Esophagus squamous epithelium (tissue), 5 donors: ENCODE measurements at regions not wholly inside any gene's neighbourhood (a gene's known extent, or its start where the extent isn't known, plus 50 kb on each side); places are given as distances from the start of the nearest gene placed in this dataset.

Experiments
- DNase-seq: peaks from one replicate; lab custom pipeline; 2025; lab: John Stamatoyannopoulos, UW
- H3K27ac ChIP-seq, 4 donors: fragments of 200-600 bp; sonication (generic); one replicate each; pipeline ENCODE4 v1.5.1; 2016 to 2019; ENCODE audit warnings: mild to moderate bottlenecking in 1 of 4
- H3K27me3 ChIP-seq, 4 donors: fragments of 200-600 bp; sonication (generic); 1 replicate in 3 of 4; 2 replicates in 1 of 4; pipeline versions ENCODE4 v1.5.1 to v1.6.0; 2017 to 2021; ENCODE audit warnings: antibody characterized with exemption in 1 of 4
- H3K36me3 ChIP-seq, 3 donors: fragments of 200-600 bp; sonication (generic); one replicate each; pipeline ENCODE4 v1.5.1; 2016 to 2019
- H3K4me1 ChIP-seq, 3 donors: fragments of 200-600 bp; sonication (generic); one replicate each; pipeline ENCODE4 v1.5.1; 2017 to 2019
- H3K4me3 ChIP-seq, 4 donors: fragments of 200-600 bp; sonication (generic); 1 replicate in 3 of 4; 2 replicates in 1 of 4; pipeline ENCODE4 v1.5.1; 2016 to 2019; ENCODE audit warnings: mild to moderate bottlenecking in 2 of 4, moderate library complexity in 1 of 4
- H3K9me3 ChIP-seq, 3 donors: fragments of 200-600 bp; sonication (generic); one replicate each; pipeline ENCODE4 v1.5.1; 2016 to 2019
- POLR2A ChIP-seq, 4 donors: fragments of 450-650 bp; IDR thresholded peaks; one replicate each; pipeline ENCODE4 v1.6.1; 2017; ENCODE audit warnings: antibody characterized with exemption in 4 of 4, mild to moderate bottlenecking in 4 of 4, moderate library complexity in 3 of 4
- WGBS, 2 donors: methylation state at CpG; one replicate each; pipeline ENCODE4 v1.1.5; 2018; 5-methylcytosine and 5-hydroxymethylcytosine counted together
- intact Hi-C: fragments of 100-400 bp; cut with DNase I; formaldehyde crosslinking; loops from one replicate; pipeline ENCODE4 v1.15.0; 2022
- TF ChIP-seq, protein P1 (sequence below), 6 experiments: fragments of 450-650 bp in 4 of 6; fragments of 200-600 bp in 2 of 6; sonication (generic) in 2 of 6; IDR thresholded peaks; one replicate each; pipeline ENCODE4 v1.5.1; 2016 to 2019; ENCODE audit warnings: antibody characterized with exemption in 6 of 6, mild to moderate bottlenecking in 4 of 6, moderate library complexity in 4 of 6
- donor health status: DM: yes; HTN: yes; CAD: no.

DNA sequence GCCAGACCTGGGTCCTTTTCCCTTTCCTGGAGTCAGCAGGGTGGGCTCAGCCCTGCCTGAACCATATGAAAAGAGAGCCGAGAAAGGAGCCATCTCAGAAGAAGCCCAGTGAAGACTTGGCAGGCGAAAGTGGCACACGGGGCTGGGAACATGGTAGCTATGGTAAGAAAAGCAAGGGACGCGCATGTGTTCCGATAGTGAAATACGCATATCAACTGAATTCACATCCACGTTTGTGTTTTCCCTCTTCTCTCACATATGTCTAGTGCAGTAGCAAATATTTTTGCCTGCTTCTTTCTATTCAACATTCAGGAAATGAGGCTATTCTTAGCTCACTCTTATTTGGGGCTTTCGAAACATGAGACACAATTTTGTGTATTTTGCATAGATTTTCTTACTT is 54.1 kb upstream of the PEG3 start:
- Histone ChIP-seq H3K4me1 (no peaks in the 10 kb centered on the region), H3K9me3 (peaks cover 0 to 51% (median 10%) of the 10 kb centered on the region in 3 donors), H3K27me3 (no peaks in the 10 kb centered on the region), H3K36me3 (no peaks in the 10 kb centered on the region), H3K27ac (no peak overlapping the region), H3K4me3 (no peak overlapping the region)
- 78 to 85% methylated on average over 9 of the region's 9 CpGs for WGBS, 2 donors
- DNase-seq, result no peak
- TF ChIP-seq, protein P1, sequence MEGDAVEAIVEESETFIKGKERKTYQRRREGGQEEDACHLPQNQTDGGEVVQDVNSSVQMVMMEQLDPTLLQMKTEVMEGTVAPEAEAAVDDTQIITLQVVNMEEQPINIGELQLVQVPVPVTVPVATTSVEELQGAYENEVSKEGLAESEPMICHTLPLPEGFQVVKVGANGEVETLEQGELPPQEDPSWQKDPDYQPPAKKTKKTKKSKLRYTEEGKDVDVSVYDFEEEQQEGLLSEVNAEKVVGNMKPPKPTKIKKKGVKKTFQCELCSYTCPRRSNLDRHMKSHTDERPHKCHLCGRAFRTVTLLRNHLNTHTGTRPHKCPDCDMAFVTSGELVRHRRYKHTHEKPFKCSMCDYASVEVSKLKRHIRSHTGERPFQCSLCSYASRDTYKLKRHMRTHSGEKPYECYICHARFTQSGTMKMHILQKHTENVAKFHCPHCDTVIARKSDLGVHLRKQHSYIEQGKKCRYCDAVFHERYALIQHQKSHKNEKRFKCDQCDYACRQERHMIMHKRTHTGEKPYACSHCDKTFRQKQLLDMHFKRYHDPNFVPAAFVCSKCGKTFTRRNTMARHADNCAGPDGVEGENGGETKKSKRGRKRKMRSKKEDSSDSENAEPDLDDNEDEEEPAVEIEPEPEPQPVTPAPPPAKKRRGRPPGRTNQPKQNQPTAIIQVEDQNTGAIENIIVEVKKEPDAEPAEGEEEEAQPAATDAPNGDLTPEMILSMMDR (IDR thresholded peaks at IDR 0.05), result no peak
- no peak for TF ChIP-seq POLR2A (IDR thresholded peaks at IDR 0.05)
- intact Hi-C loops, result no loop called here

DNA sequence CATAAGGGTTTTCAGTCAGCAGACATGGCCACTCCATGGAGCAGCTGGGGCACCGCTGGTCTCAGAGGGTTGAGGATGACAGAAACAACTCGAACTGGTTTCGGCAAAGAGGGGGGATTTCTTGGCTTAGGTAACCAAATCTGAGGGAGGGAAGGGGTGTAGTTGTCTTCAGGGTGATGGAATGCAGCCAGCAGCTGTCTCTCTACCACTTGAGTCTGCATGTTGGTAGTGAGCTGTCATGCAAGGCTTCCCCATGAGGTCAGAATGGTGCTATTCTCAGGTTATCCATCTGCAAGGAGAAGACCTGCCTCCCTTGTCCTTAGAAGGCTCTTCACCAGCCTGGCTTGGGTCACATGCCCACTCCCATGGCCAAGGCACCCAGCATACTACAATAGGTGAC is 55.6 kb upstream of the PEG3 start:
- no peaks in the 10 kb centered on the region for H3K4me1 ChIP-seq
- peaks cover 0 to 52% (median 6%) of the 10 kb centered on the region in 3 donors for H3K9me3 ChIP-seq
- intact Hi-C loops, result no loop called here
- no peaks in the 10 kb centered on the region for H3K27me3 ChIP-seq
- no peak for TF ChIP-seq POLR2A (IDR thresholded peaks at IDR 0.05)
- TF ChIP-seq, protein P1 (IDR thresholded peaks at IDR 0.05), result no peak
- no peaks in the 10 kb centered on the region for H3K36me3 ChIP-seq
- no peak overlapping the region for H3K27ac ChIP-seq
- no peak overlapping the region for H3K4me3 ChIP-seq
- WGBS, 2 donors, result 63 to 73% methylated on average over 2 to 3 of the region's 3 CpGs
- no peak for DNase-seq

DNA sequence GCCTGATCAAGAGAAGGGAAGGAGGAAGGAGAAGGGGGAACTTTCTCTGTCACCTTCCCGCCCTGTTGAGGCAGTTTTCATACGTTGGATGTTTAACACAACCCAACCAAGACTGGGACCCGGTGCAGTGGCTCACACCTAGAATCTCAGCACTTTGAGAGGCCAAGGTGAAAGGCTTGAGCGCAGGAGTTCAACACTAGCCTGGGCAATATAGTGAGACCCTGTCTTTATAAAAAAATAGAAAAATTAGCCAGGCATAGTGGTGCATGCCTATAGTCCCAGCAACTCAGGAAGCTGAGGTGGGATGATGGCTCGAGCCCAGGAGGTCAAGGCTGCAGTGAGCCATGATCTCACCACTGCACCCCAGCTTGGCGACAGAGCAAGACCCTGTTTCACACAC is 59.4 kb upstream of the PEG3 start:
- whole genome bisulfite sequencing, 2 donors, result 68 to 86% methylated on average over 5 to 6 of the region's 6 CpGs
- intact Hi-C loops, result no loop called here
- Histone ChIP-seq H3K27ac (no peak overlapping the region), H3K27me3 (no peaks in the 10 kb centered on the region), H3K36me3 (no peaks in the 10 kb centered on the region), H3K4me1 (no peaks in the 10 kb centered on the region), H3K9me3 (peaks cover 0 to 44% (median 0%) of the 10 kb centered on the region in 3 donors), H3K4me3 (no peak overlapping the region)
- DNase-seq, result no peak
- TF ChIP-seq, protein P1 (IDR thresholded peaks at IDR 0.05), result no peak
- TF ChIP-seq POLR2A (IDR thresholded peaks at IDR 0.05), result no peak

DNA sequence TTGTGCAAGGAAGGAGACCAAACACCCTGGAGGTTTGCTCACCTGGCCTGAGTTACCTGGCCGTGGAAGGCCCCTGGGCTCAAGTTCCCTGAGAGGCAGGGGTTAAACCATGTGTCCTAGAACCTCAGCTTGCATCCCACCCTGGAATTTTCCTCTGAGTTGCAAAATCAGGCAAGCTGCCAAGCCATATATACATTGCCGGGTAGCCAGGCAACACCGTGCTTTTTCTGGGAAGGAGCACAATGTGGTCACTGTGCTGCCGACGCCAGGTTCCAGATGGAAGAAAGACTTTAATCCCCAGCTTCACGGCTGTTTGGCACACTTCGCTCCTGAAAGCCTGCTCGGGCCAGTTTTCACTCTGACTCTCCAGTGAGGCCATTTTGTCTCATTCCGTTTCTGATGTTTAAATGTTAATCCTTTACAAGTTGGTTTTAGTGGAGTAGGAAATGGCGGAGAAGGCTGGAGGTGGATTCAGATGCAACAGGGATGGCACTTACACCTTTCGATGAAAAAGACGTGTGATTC is 60.1 kb upstream of the PEG3 start:
- Histone ChIP-seq H3K4me3 (no peak overlapping the region), H3K27me3 (no peaks in the 10 kb centered on the region), H3K36me3 (no peaks in the 10 kb centered on the region), H3K27ac (no peak overlapping the region), H3K9me3 (peaks cover 0 to 37% (median 0%) of the 10 kb centered on the region in 3 donors), H3K4me1 (no peaks in the 10 kb centered on the region)
- DNase-seq, result no peak
- intact Hi-C loops, result no loop called here
- TF ChIP-seq POLR2A (IDR thresholded peaks at IDR 0.05), result no peak
- 52 to 59% methylated on average over 10 to 11 of the region's 12 CpGs for WGBS, 2 donors

DNA sequence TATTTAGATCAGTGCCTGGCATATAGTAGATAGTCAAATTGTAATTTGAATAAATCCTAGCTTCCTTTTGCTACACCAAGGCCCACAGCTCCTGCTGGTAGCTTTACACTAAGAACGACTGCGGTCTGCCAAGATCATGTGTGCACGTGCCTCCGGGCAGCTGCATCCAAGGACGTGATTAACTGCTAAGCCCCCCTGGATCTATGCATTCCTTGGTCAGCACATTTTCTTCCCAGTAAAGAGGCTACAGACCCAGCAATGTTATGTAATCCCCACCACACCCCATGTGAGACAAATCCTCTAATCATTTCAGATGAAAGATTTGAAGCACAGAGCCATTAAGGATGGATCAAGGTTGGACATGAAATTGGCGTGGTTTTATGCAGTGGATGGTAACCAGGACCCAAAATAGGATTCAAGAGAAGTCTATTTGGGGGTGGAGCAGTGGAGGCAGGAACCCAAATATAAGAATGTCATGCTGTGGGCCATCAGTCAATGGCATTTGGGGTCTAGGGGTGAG is 65.2 kb upstream of the PEG3 start:
- intact Hi-C loops, result no loop called here
- no peak overlapping the region for H3K4me3 ChIP-seq
- no peak for DNase-seq
- no peak for TF ChIP-seq POLR2A (IDR thresholded peaks at IDR 0.05)
- TF ChIP-seq, protein P1 (IDR thresholded peaks at IDR 0.05), result no peak
- peaks cover 0 to 29% (median 0%) of the 10 kb centered on the region in 3 donors for H3K9me3 ChIP-seq
- no peaks in the 10 kb centered on the region for H3K27me3 ChIP-seq
- H3K36me3 ChIP-seq, result no peaks in the 10 kb centered on the region
- no peaks in the 10 kb centered on the region for H3K4me1 ChIP-seq
- H3K27ac ChIP-seq, result no peak overlapping the region
- 25 to 44% methylated on average over 1 to 6 of the region's 6 CpGs for WGBS, 2 donors
